Fibroblast of the aortic adventitia (primary cell): ENCODE measurements at regions not wholly inside any gene's neighbourhood (a gene's known extent, or its start where the extent isn't known, plus 50 kb on each side); places are given as distances from the start of the nearest gene placed in this dataset.

ENCODE experiments used
- DNase-seq: peaks from one replicate; pipeline ENCODE4 v3.0.0-alpha.2; 2010; ENCODE audit warnings: low read depth
- H3K4me3 ChIP-seq: 2 replicates; pipeline ENCODE4 v1.5.1; 2011; ENCODE audit warnings: low read depth, mild to moderate bottlenecking, control low read depth, low read length, moderate library complexity
- CTCF ChIP-seq: IDR thresholded peaks from 2 replicates; pipeline ENCODE4 v1.5.1; 2011; ENCODE audit warnings: mild to moderate bottlenecking, low read length, control low read depth, inconsistent platforms; ENCODE audit not compliant: insufficient read depth

- TF ChIP-seq CTCF, result no peak
- no peak for DNase-seq
- H3K4me3 ChIP-seq, result no peak overlapping the region
Observed at GRCh38 chr5:92761585-92761984, 819.4 kb downstream of the NR2F1-AS1 start.

GRCh38 chr5:92760550-92760949, 820.5 kb downstream of the NR2F1-AS1 start:
- DNase-seq, result no peak
- no peak for TF ChIP-seq CTCF
- H3K4me3 ChIP-seq, result no peak overlapping the region

- H3K4me3 ChIP-seq, result no peak overlapping the region
- peak; percentile 32 for DNase-seq
- no peak for TF ChIP-seq CTCF
Observed at GRCh38 chr5:92758552-92758951, 822.5 kb downstream of the NR2F1-AS1 start.

GRCh38 chr5:92749943-92750342, 831.1 kb downstream of the NR2F1-AS1 start:
- DNase-seq, result peak; percentile 24
- TF ChIP-seq CTCF, result no peak
- H3K4me3 ChIP-seq, result no peak overlapping the region

GRCh38 chr5:92748072-92748676, 832.8 kb downstream of the NR2F1-AS1 start:
- H3K4me3 ChIP-seq, result no peak overlapping the region
- no peak for TF ChIP-seq CTCF
- DNase-seq, result no peak

GRCh38 chr5:92741906-92742305, 839.1 kb downstream of the NR2F1-AS1 start:
- no peak for DNase-seq
- TF ChIP-seq CTCF, result no peak
- H3K4me3 ChIP-seq, result no peak overlapping the region
